Transverse colon (tissue), 4 donors: ENCODE measurements at regions not wholly inside any gene's neighbourhood (a gene's known extent, or its start where the extent isn't known, plus 50 kb on each side); places are given as distances from the start of the nearest gene placed in this dataset.

Experiments
- CTCF ChIP-seq, 5 experiments: fragments of 200-600 bp in 3 of 5; fragments of 450-650 bp in 2 of 5; sonication (generic) in 3 of 5; IDR thresholded peaks; 1 replicate in 2 of 5; 2 replicates in 3 of 5; pipeline ENCODE4 v1.5.1; 2016 to 2017; ENCODE audit warnings: antibody characterized with exemption in 5 of 5, inconsistent platforms in 3 of 5, mild to moderate bottlenecking in 2 of 5, moderate library complexity in 1 of 5
- POLR2A ChIP-seq: fragments of 450-650 bp; IDR thresholded peaks from one replicate; pipeline ENCODE4 v1.6.1; 2016; ENCODE audit warnings: antibody characterized with exemption, mild to moderate bottlenecking, moderate library complexity
- POLR2AphosphoS5 ChIP-seq, 3 donors: sonication (generic); formaldehyde crosslinking; IDR thresholded peaks; one replicate each; pipeline ENCODE4 v1.6.1; 2016; ENCODE audit warnings: antibody characterized with exemption in 3 of 3

GRCh38 chr22:47620391-47620790 is 857.9 kb downstream of the TBC1D22A start:
- TF ChIP-seq CTCF (IDR thresholded peaks at IDR 0.05) (no peak), POLR2A (no peak), POLR2AphosphoS5 (IDR thresholded peaks at IDR 0.05) (no peak)
